GM23338 (cell line): ENCODE measurements at regions not wholly inside any gene's neighbourhood (a gene's known extent, or its start where the extent isn't known, plus 50 kb on each side); places are given as distances from the start of the nearest gene placed in this dataset.

Experiments
- ATAC-seq: fragments of 200-7000 bp; cut with Tn5 transposase; 3 replicates; pipeline ENCODE4 v1.9.1; 2020
- DNase-seq: peaks from one replicate; pipeline ENCODE4 v3.0.0-alpha.2; 2015; ENCODE audit warnings: low spot score
- H2AFZ ChIP-seq: fragments of 200-600 bp; sonication (generic); 2 replicates; pipeline ENCODE4 v1.8.0; 2016; ENCODE audit warnings: antibody characterized with exemption, mild to moderate bottlenecking, moderate library complexity
- H3F3A ChIP-seq: fragments of 200-600 bp; sonication (generic); replicated peaks from 2 replicates; pipeline ENCODE4 v1.8.0; 2017; ENCODE audit warnings: antibody characterized with exemption, mixed run types, low read depth
- H3K27ac ChIP-seq: fragments of 200-600 bp; sonication (generic); 2 replicates; pipeline ENCODE4 v1.6.1; 2016; ENCODE audit warnings: low read depth
- H3K27me3 ChIP-seq: fragments of 200-600 bp; sonication (generic); 2 replicates; pipeline ENCODE4 v1.8.0; 2016; ENCODE audit warnings: mild to moderate bottlenecking, mixed run types, moderate library complexity; ENCODE audit not compliant: insufficient read depth
- H3K36me3 ChIP-seq: fragments of 200-600 bp; sonication (generic); 2 replicates; pipeline ENCODE4 v1.8.0; 2016; ENCODE audit warnings: mild to moderate bottlenecking; ENCODE audit not compliant: insufficient read depth
- H3K4me1 ChIP-seq: fragments of 200-600 bp; sonication (generic); 2 replicates; pipeline ENCODE4 v1.8.0; 2016; ENCODE audit warnings: mild to moderate bottlenecking, moderate library complexity; ENCODE audit not compliant: insufficient read depth
- H3K4me2 ChIP-seq: fragments of 200-600 bp; sonication (generic); 2 replicates; pipeline ENCODE4 v1.7.1; 2017; ENCODE audit warnings: mixed run types
- H3K4me3 ChIP-seq: fragments of 200-600 bp; sonication (generic); 2 replicates; pipeline ENCODE4 v1.6.1; 2016; ENCODE audit warnings: mixed run types
- H3K79me2 ChIP-seq: fragments of 200-600 bp; sonication (generic); replicated peaks from 2 replicates; pipeline ENCODE4 v1.8.0; 2017; ENCODE audit warnings: mild to moderate bottlenecking; ENCODE audit not compliant: insufficient read depth
- H3K9me2 ChIP-seq: fragments of 200-600 bp; sonication (generic); 2 replicates; pipeline ENCODE4 v1.8.0; 2017; ENCODE audit not compliant: insufficient read depth
- H4K20me1 ChIP-seq: fragments of 200-600 bp; sonication (generic); replicated peaks from 2 replicates; pipeline ENCODE4 v1.8.0; 2017; ENCODE audit warnings: mild to moderate bottlenecking; ENCODE audit not compliant: insufficient read depth
- H3K27ac Mint-ChIP-seq: 2 replicates; pipeline ENCODE4 v1.8.0; 2020; ENCODE audit warnings: inconsistent platforms, mild to moderate bottlenecking, moderate library complexity, mixed read lengths
- H3K27me3 Mint-ChIP-seq: 3 replicates; pipeline ENCODE4 v1.8.0; 2022; ENCODE audit warnings: low read depth, mild to moderate bottlenecking, moderate library complexity, mixed read lengths, inconsistent platforms; ENCODE audit not compliant: insufficient read depth, poor library complexity
- H3K36me3 Mint-ChIP-seq: 3 replicates; pipeline ENCODE4 v1.8.0; 2021; ENCODE audit warnings: low read depth, mild to moderate bottlenecking, inconsistent platforms, moderate library complexity, mixed read lengths
- H3K4me1 Mint-ChIP-seq: 3 replicates; pipeline ENCODE4 v1.8.0; 2020; ENCODE audit warnings: mild to moderate bottlenecking, inconsistent platforms, mixed read lengths
- H3K4me3 Mint-ChIP-seq: 3 replicates; pipeline ENCODE4 v1.8.0; 2021; ENCODE audit warnings: moderate library complexity, mild to moderate bottlenecking, inconsistent platforms, mixed read lengths
- H3K9me3 Mint-ChIP-seq: 3 replicates; pipeline ENCODE4 v1.8.0; 2020; ENCODE audit warnings: moderate library complexity, mild to moderate bottlenecking, inconsistent platforms, mixed read lengths
- CTCF ChIP-seq, 2 experiments: fragments of 200-600 bp in 1 of 2; sonication (generic) in 1 of 2; conservative IDR thresholded peaks; 2 replicates each; pipeline versions ENCODE4 v1.5.1 to v1.6.1; 2016 to 2017; ENCODE audit warnings: antibody characterized with exemption in 2 of 2, low read depth in 2 of 2, mild to moderate bottlenecking in 2 of 2, moderate library complexity in 1 of 2
- EZH2phosphoT487 ChIP-seq: fragments of 200-600 bp; sonication (generic); IDR thresholded peaks from one replicate; pipeline ENCODE4 v1.8.1; 2018; ENCODE audit warnings: antibody characterized with exemption; ENCODE audit not compliant: unreplicated experiment
- POLR2AphosphoS5 ChIP-seq: IDR thresholded peaks from 2 replicates; pipeline ENCODE4 v1.6.1; 2016; ENCODE audit warnings: antibody characterized with exemption, low read depth
- REST ChIP-seq: IDR thresholded peaks from one replicate; pipeline ENCODE4 v1.6.1; 2018; ENCODE audit warnings: antibody characterized with exemption; ENCODE audit not compliant: unreplicated experiment
- STAT1 ChIP-seq: IDR thresholded peaks from one replicate; pipeline ENCODE4 v1.6.1; 2016; ENCODE audit warnings: antibody characterized with exemption; ENCODE audit not compliant: unreplicated experiment
- ZNF114 ChIP-seq: fragments of 250-450 bp; sonication (Bioruptor Pico); IDR thresholded peaks from 2 replicates; pipeline ENCODE4 v1.5.0; 2020; ENCODE audit warnings: mild to moderate bottlenecking, moderate library complexity
- ZNF331 ChIP-seq: fragments of 250-450 bp; sonication (Bioruptor Pico); IDR thresholded peaks from 2 replicates; pipeline ENCODE4 v1.5.0; 2020; ENCODE audit warnings: low read depth, mild to moderate bottlenecking, moderate library complexity
- ZNF462 ChIP-seq: fragments of 250-450 bp; sonication (Bioruptor Pico); IDR thresholded peaks from 2 replicates; pipeline ENCODE4 v1.5.0; 2020; ENCODE audit warnings: mild to moderate bottlenecking, moderate library complexity

- Histone ChIP-seq H3K4me1 (no peaks in the 10 kb centered on the region), H3K4me2 (no peak overlapping the region), H4K20me1 (no peaks in the 10 kb centered on the region), H3F3A (no peaks in the 10 kb centered on the region), H3K79me2 (no peaks in the 10 kb centered on the region), H3K9me2 (no peaks in the 10 kb centered on the region), H3K27me3 (no peaks in the 10 kb centered on the region), H3K27ac (no peak overlapping the region), H3K4me3 (no peak overlapping the region), H3K36me3 (no peaks in the 10 kb centered on the region), H2AFZ (no peak overlapping the region)
- ATAC-seq = no peak
- Mint-ChIP-seq H3K27me3 (no peaks in the 10 kb centered on the region), H3K4me3 (no peak overlapping the region), H3K9me3 (no peaks in the 10 kb centered on the region), H3K27ac (no peak overlapping the region), H3K4me1 (no peaks in the 10 kb centered on the region), H3K36me3 (no peaks in the 10 kb centered on the region)
- no peak for TF ChIP-seq POLR2AphosphoS5
- TF ChIP-seq ZNF462 = no peak
- TF ChIP-seq ZNF114 (CRISPR knock-in tag) = no peak
- no peak for TF ChIP-seq CTCF (conservative IDR thresholded peaks at IDR 0.05; ENCODE audit: low read depth in 2 of 2)
- no peak for TF ChIP-seq REST
- no peak for TF ChIP-seq EZH2phosphoT487
- no peak for TF ChIP-seq STAT1
- no peak for TF ChIP-seq ZNF331 (CRISPR knock-in tag)
- no peak for DNase-seq
Measured at GRCh38 chr1:193856261-193856660, 669.8 kb upstream of the B3GALT2 start.
